HepG2 (cell line): ENCODE measurements at regions not wholly inside any gene's neighbourhood (a gene's known extent, or its start where the extent isn't known, plus 50 kb on each side); places are given as distances from the start of the nearest gene placed in this dataset.
"Not testable (repeated sequence)": the region's sequence is repeated elsewhere in the genome, so short reads cannot be mapped to it uniquely, and the experiment has no call there.

ENCODE experiments used
- ATAC-seq: fragments of 200-7000 bp; cut with Tn5 transposase; 3 replicates; pipeline ENCODE4 v1.9.1; 2020; ENCODE audit warnings: mild to moderate bottlenecking, moderate library complexity
- BruUV-seq: library from RNA; stranded (reverse); fragments of 400-500 nt; replicated peaks from 2 replicates; lab custom pipeline; 2021; lab: Mats Ljungman, UMichigan
- CTCF ChIA-PET: fragments of 300-600 bp; formaldehyde crosslinking; extraction: SDS; loops from one replicate; lab custom pipeline; 2021; ENCODE audit warnings: low total read pairs, inconsistent platforms, low intra/inter-chr PET ratio; lab: Yijun Ruan, JAX
- POLR2A ChIA-PET: fragments of 350-600 bp; sonication (Branson Sonifier 250); formaldehyde crosslinking; loops from one replicate; lab custom pipeline; 2020; ENCODE audit warnings: antibody characterized with exemption, inconsistent platforms; lab: Yijun Ruan, JAX
- DNase-seq: peaks from one replicate; pipeline ENCODE4 v3.0.0-alpha.2; 2015; ENCODE audit warnings: low spot score
- FAIRE-seq: peaks from 3 replicates; lab custom pipeline; 2011; peaks lifted over from hg19 to GRCh38; lab: Jason Lieb, UNC
- H2AFZ ChIP-seq: one replicate; pipeline ENCODE4 v1.6.1; 2011; ENCODE audit warnings: low read length, inconsistent platforms
- H3K27ac ChIP-seq: fragments of 300-600 bp; 3 replicates; pipeline ENCODE4 v1.8.0; 2011; ENCODE audit warnings: mixed run types, mild to moderate bottlenecking, mixed read lengths, low read length, inconsistent platforms; ENCODE audit not compliant: insufficient read depth; ENCODE audit errors: extremely low read length
- H3K27me3 ChIP-seq, 2 experiments: fragments of 200-600 bp in 1 of 2; 2 replicates in 1 of 2; 3 replicates in 1 of 2; pipeline versions ENCODE4 v1.6.0 to v1.8.0; 2011; ENCODE audit warnings: low read length in 2 of 2, mild to moderate bottlenecking in 2 of 2, moderate library complexity in 2 of 2, inconsistent platforms in 1 of 2; ENCODE audit not compliant: insufficient read depth in 2 of 2, control insufficient read depth in 1 of 2
- H3K36me3 ChIP-seq, 2 experiments: fragments of 200-600 bp in 1 of 2; replicated peaks in 1 of 2; 2 replicates in 1 of 2; 3 replicates in 1 of 2; pipeline versions ENCODE4 v1.5.1 to v1.8.0; 2011; ENCODE audit warnings: low read length in 2 of 2, inconsistent platforms in 1 of 2; ENCODE audit not compliant: insufficient read depth in 2 of 2, control insufficient read depth in 1 of 2
- H3K4me1 ChIP-seq: 2 replicates; pipeline ENCODE4 v1.5.1; 2012; ENCODE audit warnings: low read length, inconsistent platforms; ENCODE audit not compliant: insufficient read depth
- H3K4me2 ChIP-seq: 2 replicates; pipeline ENCODE4 v1.6.0; 2011; ENCODE audit warnings: low read depth, low read length, inconsistent platforms
- H3K4me3 ChIP-seq, 3 experiments: fragments of 200-600 bp in 1 of 3; sonication (generic), shearing (Covaris generic) in 1 of 3; replicated peaks in 1 of 3; 2 replicates each; pipeline ENCODE4 v1.5.1; 2011 to 2016; ENCODE audit warnings: low read length in 3 of 3, inconsistent platforms in 2 of 3, low read depth in 2 of 3, mild to moderate bottlenecking in 2 of 3, control low read depth in 1 of 3, mixed read lengths in 1 of 3; ENCODE audit not compliant: insufficient read depth in 1 of 3
- H3K79me2 ChIP-seq: one replicate; pipeline ENCODE4 v1.6.1; 2011; ENCODE audit warnings: low read length, inconsistent platforms; ENCODE audit not compliant: insufficient read depth
- H3K9ac ChIP-seq: 2 replicates; pipeline ENCODE4 v1.6.0; 2011; ENCODE audit warnings: mild to moderate bottlenecking, low read depth, low read length, inconsistent platforms; ENCODE audit not compliant: insufficient read depth
- H3K9me3 ChIP-seq: 2 replicates; pipeline ENCODE4 v1.5.1; 2012; ENCODE audit warnings: mild to moderate bottlenecking, low read length
- H4K20me1 ChIP-seq: 2 replicates; pipeline ENCODE4 v1.6.0; 2011; ENCODE audit warnings: inconsistent platforms, mild to moderate bottlenecking, low read length, moderate library complexity; ENCODE audit not compliant: insufficient read depth
- AGO2 ChIP-seq: fragments of 200-400 bp; formaldehyde crosslinking; optimal IDR thresholded peaks from 2 replicates; pipeline ENCODE3; 2017; ENCODE audit warnings: mild to moderate bottlenecking, low read depth, low read length, moderate library complexity
- CAMTA2 ChIP-seq: sonication (generic); formaldehyde crosslinking; IDR thresholded peaks from 2 replicates; pipeline ENCODE4 v1.4.0; 2020; ENCODE audit warnings: mild to moderate bottlenecking, missing genetic modification reagents, borderline replicate concordance
- ERF ChIP-seq: IDR thresholded peaks from 2 replicates; pipeline ENCODE4 v1.6.1; 2018; ENCODE audit warnings: missing biosample characterization, missing genetic modification reagents
- KDM2A ChIP-seq: sonication (generic); formaldehyde crosslinking; IDR thresholded peaks from 2 replicates; pipeline ENCODE4 v1.4.0; 2020; ENCODE audit warnings: low read depth, missing genetic modification reagents, borderline replicate concordance
- MAFF ChIP-seq: IDR thresholded peaks from 2 replicates; pipeline ENCODE4 v1.6.1; 2011; ENCODE audit warnings: low read depth, low read length, improper control_type of control experiment
- MAFK ChIP-seq, 2 experiments: IDR thresholded peaks in 1 of 2; conservative IDR thresholded peaks in 1 of 2; 2 replicates each; pipeline ENCODE4 v1.6.1; 2011; ENCODE audit warnings: improper control_type of control experiment in 2 of 2, low read length in 2 of 2
- RFXANK ChIP-seq: IDR thresholded peaks from 2 replicates; pipeline ENCODE4 v1.6.1; 2016
- SMAD3 ChIP-seq: sonication (generic); formaldehyde crosslinking; IDR thresholded peaks from 2 replicates; pipeline ENCODE4 v1.4.0; 2020; ENCODE audit warnings: missing genetic modification reagents
- ZNF292 ChIP-seq: sonication (generic); formaldehyde crosslinking; IDR thresholded peaks from 2 replicates; pipeline ENCODE4 v1.8.1; 2022; ENCODE audit warnings: mild to moderate bottlenecking, low read depth, missing genetic modification reagents, borderline replicate concordance
- WGBS: methylation state at CpG from one replicate; pipeline ENCODE4 v1.1.6; 2017; ENCODE audit warnings: low lambda C conversion rate; 5-methylcytosine and 5-hydroxymethylcytosine counted together
- in situ Hi-C: cut with HindIII; loops from 2 replicates; pipeline ENCODE4 v1.10.0; 2017; ENCODE audit warnings: low pct_unique_long_range_greater_than_20kb; ENCODE audit not compliant: extremely low pct_ligation_motif_present
- intact Hi-C: fragments of 100-400 bp; cut with micrococcal nuclease; formaldehyde crosslinking; loops from one replicate; pipeline ENCODE4 v1.10.0; 2022; ENCODE audit not compliant: unreplicated experiment

- WGBS: 58% methylated on average over 9 of the region's 9 CpGs
- Histone ChIP-seq H3K4me1 (no peaks in the 10 kb centered on the region), H3K4me3 (no peak overlapping the region), H3K4me2 (no peak overlapping the region), H3K79me2 (no peaks in the 10 kb centered on the region), H3K36me3 (no peaks in the 10 kb centered on the region), H4K20me1 (no peaks in the 10 kb centered on the region), H3K27ac (no peak overlapping the region), H3K27me3 (no peaks in the 10 kb centered on the region), H2AFZ (no peak overlapping the region), H3K9ac (no peak overlapping the region), H3K9me3 (peaks cover 50% of the 10 kb centered on the region)
- no TSS peak for BruUV-seq
- no peak for DNase-seq
- CTCF ChIA-PET: no interaction called here
- TF ChIP-seq CAMTA2 (CRISPR knock-in tag): no peak
- TF ChIP-seq KDM2A: no peak
- TF ChIP-seq MAFK (conservative IDR thresholded peaks at IDR 0.05 in 1 of 2, IDR thresholded peaks at IDR 0.05 in 1 of 2; ENCODE audit: low read length in 2 of 2): peak in 1 of 2 experiments; percentile 49; a peak in 2 of 4 replicates
- TF ChIP-seq ZNF292 (CRISPR knock-in tag): no peak
- TF ChIP-seq AGO2: no peak
- TF ChIP-seq MAFF: 0 out of 2 replicates have a peak, but pooled peaks have one; percentile 7
- no peak for TF ChIP-seq ERF (CRISPR knock-in tag)
- TF ChIP-seq RFXANK (CRISPR knock-in tag): no peak
- TF ChIP-seq SMAD3 (CRISPR knock-in tag): no peak
- FAIRE-seq: no peak
- ATAC-seq: no peak
- in situ Hi-C loops: no loop called here
- intact Hi-C loops: no loop called here
- POLR2A ChIA-PET: no interaction called here
Observed at GRCh38 chr12:17283563-17283962, 677.6 kb upstream of the LMO3 start.

GRCh38 chr12:17282169-17282568 is 676.2 kb upstream of the LMO3 start:
- FAIRE-seq, in situ Hi-C loops, H3K36me3 ChIP-seq, H2AFZ ChIP-seq, H3K4me3 ChIP-seq, intact Hi-C loops, H3K9ac ChIP-seq, H3K4me1 ChIP-seq, H4K20me1 ChIP-seq, H3K27ac ChIP-seq, BruUV-seq, H3K79me2 ChIP-seq, ATAC-seq, CTCF ChIA-PET, H3K4me2 ChIP-seq, H3K27me3 ChIP-seq, POLR2A ChIA-PET, DNase-seq: not testable (repeated sequence)
- H3K9me3 ChIP-seq: peaks cover 38% of the 10 kb centered on the region
